ENCODE measurements at regions not wholly inside any gene's neighbourhood (a gene's known extent, or its start where the extent isn't known, plus 50 kb on each side); places are given as distances from the start of the nearest gene placed in this dataset.

- no peak for DNase-seq
These were observed 99.8 kb upstream of the MAP1B start for GRCh38 chr5:72007336-72008111.

DNA sequence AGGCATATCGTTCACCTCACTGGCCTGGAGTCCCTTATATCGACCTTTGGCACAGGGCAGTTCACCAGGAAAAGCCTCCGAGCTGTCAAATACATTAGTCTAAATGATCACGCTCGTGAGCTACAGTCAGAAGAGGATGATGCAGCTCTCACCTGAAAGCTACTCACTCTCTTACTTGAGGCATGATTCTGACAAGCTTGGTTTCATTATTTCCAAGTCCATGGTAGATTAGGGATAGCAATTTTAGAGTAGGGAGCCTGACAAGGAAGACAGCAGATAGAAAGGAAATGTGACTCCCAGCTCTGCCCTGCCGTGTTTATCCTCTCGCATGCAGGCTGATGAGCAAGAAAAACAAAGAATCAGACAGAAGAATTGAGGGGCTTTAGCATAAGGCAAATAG is 98.0 kb upstream of the MAP1B start:
- no peak for DNase-seq

DNA sequence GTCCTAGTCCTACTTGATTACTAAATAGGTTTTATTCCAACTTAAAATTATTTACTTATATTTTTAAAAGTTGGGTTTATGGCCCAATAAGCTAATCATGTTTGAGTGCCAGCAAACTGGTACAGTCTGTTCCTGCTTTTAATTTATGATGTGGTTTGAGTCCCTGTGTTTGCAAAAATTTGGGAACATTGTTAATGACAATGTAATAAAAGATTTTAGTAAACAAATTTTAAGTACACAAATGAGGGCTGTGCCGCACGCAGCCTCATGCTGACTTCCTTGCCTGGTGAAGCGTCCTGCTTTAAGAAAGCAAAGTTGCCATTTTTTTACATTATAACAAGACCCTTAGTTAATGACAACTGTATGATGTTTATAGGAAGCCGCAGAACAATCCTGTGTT is 96.8 kb upstream of the MAP1B start:
- DNase-seq = no peak

DNA sequence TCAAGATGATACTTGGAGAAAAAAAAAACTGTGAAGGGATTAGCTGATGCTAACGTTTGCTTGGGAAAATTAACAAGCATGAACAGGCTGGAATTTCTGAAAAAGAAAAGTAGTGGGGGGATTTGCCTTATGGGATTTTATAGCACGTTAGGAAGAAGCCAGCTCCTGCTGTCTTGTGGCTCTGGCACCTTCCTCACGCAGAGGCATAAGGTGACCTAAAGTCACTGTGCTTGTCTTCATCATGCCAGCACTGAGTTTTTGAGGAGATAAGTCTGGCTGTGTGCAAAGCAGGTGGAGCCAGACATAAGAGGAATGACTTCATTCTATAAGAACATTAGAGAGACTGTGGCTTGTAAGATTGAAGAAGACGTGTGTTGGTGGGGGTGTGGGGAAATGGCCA is 94.4 kb upstream of the MAP1B start:
- DNase-seq = no peak

GRCh38 chr5:72013766-72014624 is 93.3 kb upstream of the MAP1B start:
- peak; percentile 78 for DNase-seq

DNA sequence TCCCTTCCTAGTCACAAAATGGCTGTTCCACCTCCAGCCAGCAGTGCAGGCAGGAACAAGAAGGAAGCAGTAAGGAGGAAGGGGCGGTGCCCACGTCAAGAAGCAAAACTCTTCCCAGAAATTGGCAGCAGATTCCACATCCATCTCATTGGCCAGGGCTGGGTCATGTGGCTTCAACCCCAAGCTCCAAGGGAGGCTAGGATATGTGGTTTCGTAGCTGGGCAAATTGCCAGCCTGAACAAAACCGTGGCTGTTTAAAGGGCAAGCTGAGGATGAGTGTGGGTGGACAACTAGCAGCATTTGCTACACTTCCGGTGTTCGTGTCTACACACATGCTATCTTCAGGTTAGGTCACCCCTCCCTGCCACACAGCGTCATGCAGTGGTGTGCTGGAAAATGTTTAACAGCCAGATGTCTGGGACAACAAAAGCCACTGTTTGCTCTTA is 92.1 kb upstream of the MAP1B start:
- DNase-seq = no peak

DNA sequence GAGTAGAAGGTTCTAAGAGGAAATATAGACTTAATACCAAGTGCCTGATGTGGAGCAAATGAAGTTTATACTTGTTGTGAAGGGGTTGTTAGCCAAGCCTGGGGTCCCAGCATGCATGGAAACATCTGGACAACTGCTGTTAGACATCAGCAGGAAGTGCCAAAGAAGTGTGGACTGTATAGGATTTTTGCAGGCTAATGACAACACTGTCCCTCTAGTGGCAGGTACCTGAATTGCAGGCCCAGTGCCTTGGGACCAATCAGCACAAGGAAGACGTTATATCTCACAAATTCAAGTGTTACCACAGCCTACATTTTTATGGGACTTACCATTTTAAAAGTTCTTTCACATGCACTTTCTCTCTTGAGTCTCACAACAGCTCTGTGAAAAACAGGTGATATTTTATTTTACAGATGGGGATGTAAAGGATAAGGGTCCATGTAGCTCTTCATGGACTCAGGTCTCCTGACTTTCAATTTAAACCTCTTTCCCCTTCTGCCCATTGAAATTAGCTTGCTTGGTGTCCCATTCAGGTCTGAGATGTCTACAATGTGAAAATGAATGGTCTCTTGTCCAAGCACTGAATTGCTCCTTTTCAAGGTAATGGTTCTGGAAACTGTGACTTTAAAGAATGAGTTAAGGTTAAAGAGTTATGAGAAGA is 89.0 kb upstream of the MAP1B start:
- no peak for DNase-seq

DNA sequence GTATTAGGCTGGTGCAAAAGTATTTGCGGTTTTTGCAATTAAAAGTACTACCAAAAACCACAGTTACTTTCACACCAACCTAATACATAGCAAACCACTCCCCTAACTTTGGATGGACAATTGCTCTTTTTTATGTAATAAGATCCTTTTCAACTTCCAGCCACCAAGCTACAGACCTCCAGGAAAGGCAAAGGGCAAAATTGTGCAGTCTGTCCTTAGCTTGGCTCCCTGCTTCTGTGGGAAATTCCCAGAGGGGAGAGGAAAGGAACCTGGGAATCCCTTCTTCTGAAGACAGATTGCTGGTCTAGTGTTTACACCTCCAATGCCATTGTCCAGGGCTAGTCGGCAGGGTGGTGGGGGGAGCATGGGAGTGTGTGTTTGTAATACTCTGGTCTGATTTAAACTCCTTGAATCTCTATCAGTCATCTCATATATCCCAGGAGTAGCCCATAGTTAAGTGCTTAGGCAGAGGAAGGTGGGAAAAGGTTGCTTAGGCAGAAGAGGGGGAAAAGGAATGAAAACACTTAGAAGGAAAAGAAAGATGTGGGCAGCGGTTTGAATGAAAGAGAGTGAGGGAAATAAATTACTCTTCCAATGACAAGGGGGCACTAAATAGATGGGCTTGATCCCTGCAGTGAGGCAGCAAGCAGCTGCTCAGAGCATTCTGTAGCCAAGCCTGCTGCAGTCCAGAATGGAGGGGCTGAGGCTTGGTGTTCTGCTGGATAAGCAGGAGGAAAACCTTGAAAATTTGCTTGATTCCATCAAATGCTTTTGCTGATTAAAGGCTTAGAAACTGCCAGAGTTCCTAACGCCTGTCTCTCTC is 86.9 kb upstream of the MAP1B start:
- no peak for DNase-seq

DNA sequence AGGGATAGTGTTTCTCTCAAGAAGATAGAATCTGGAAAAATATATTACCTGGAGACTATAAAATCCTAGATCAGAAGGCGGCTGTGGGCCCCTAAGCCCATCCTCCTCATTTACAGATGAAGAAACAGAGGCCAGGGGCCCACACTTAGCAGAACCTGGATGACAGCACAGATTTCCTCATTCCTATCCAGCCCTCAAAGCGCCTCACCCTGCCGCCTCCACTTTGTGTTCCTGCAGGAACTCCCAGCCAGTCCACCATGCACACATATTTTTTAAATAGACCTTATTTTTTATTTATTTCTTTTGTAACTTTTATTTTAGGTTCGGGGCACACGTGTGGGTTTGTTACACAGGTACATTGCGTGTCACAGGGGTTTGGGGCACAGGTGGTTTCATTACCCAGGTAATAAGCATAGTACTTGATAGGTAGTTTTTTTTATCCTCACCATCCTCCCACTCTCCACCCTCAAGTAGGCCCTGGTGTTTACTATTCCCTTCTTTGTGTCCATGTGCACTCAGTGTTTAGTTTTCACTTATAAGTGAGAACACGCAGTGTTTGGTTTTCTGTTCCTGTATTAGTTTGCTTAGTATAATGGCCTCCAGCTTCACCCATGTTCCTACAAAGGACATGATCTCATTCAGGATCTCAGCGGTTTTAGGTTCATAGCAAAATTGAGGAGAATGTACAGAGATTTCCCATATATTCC is 85.5 kb upstream of the MAP1B start:
- DNase-seq = no peak

GRCh38 chr5:72028382-72028781 is 78.9 kb upstream of the MAP1B start:
- DNase-seq = no peak

DNA sequence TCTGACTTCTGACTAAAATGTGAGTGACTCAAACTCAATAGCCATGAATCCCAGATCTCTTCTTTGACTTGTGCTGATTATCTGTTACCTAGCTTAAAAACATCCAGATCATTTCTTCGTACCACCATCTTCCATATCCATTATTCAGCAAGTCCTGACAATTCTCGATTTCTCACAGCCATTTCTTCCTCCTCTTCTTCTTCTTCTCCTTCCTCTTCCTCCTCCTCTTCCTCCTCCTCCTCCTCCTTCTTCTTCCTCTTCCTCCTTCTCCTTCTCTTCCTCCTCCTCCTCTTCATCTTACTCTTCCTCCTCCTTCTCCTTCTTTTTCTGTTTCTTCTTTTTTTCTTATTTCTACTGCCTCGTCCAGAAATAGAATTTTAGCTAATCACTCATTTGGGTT is 77.0 kb upstream of the MAP1B start:
- DNase-seq = no peak

DNA sequence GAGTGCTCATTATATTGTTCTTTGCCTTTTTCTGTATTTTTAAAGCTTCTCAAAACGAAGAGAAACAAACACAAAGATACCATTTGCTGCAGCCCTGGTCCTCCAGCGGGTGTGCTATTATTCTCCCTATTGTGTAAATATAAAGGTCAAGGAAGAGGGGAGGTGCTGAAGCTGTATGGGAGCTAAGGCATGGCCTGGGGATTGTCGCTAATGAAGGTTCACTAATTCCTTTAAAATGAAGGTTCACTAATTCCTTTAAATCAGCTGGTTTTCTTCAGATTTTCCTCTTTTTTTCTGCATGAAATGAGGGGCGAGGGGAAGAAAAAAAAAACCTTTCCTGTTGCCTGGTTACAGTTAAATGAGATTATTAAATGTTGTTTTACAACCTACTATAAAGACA is 74.5 kb upstream of the MAP1B start:
- DNase-seq = no peak

- no peak for DNase-seq
These were observed 72.5 kb upstream of the MAP1B start for GRCh38 chr5:72034770-72035169.

DNA sequence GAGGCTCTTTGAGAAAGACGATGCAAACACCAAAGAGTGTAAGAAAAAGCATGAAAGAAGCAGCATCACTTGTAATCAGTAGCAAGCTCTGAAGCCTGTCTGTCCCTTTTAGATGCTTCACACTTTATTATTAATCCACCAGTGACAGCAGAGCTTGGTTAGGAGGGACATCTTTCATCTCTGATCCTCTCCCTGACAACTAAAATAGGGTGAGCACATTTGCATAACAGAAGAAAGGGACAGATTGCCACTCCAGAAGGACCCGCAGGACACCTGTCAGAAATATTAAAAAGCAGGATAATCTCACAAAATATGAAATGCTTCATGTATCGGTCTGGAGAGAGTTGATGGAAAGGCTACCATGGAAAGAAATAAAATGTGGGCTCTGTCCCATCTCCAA is 71.4 kb upstream of the MAP1B start:
- no peak for DNase-seq

DNA sequence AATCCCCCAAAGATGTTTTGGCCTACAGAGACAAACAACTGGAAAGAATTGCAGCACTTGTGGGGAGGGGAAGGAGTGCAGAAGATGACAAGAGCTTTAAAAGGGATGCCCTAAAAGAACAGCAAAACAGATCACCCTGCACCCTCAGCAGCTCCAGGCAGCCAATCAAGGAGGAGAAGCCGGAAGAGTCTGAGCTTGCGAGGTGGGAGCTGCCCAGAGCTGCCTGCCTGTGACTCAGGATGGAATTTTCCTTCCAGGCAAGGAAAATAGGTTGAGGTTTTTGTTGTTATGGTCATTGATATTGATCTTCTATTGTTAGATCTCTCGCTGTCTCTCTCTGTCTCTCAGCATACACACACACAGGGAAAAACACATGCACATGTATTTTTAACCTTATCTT is 70.3 kb upstream of the MAP1B start:
- no peak for DNase-seq

DNA sequence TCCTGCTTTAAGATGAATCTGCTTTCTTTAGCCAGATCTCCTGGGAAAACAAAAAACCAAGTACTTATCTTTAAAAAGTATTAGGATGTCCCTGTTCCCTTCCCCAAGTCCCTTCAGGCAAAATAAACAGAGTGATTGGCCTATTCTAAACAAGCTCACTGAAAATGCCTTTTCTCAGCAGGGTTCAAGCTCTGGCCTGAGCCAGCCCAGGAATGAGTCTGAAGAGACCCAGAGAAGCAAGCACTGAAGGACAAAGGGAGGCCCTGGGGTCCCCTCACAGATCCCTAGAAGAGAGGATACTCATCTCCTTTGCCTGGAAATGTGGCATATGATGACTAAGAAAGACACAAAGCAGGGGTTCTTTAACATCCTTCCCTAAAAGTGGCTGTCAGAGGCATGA is 66.8 kb upstream of the MAP1B start:
- DNase-seq = no peak

GRCh38 chr5:72041654-72042053 is 65.6 kb upstream of the MAP1B start:
- DNase-seq = no peak

- DNase-seq = no peak
These were observed 65.2 kb upstream of the MAP1B start for GRCh38 chr5:72042097-72042496.

DNA sequence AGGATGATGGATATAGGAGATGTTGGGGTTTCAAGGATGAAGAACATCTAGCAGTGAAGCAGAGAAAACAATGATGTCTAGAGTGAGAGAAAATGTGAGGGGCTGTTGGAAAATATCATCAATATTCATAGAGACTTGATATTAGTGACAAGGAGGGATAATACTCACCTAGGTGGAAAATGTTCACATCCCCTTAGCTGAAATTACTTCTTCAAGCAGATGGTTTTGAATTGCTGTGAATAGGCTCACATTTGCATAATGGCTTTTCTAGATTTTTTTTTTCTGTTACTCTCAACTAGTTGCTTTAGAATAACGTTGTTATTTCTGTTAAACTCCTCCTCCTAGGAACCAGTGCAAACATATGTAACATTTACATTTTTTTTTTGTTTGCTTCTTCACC is 61.6 kb upstream of the MAP1B start:
- DNase-seq = no peak

DNA sequence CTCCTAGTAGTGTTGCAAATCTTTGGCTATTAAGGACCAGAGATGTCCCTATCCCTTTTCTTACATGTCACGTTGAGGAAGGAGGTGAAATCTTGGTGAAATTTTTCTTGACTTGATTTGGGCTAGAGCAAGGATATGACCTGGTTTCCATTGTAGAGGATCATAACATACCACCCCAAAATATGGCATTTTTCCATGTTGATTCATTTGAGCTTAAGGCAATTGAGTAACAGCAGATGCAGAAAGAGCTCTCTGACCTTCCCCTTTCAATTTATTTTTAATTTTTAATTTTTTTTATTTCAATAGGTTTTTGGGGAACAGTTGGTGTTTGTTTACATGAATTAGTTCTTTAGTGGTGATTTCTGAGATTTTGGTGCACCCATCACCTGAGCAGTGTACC is 61.2 kb upstream of the MAP1B start:
- no peak for DNase-seq

DNA sequence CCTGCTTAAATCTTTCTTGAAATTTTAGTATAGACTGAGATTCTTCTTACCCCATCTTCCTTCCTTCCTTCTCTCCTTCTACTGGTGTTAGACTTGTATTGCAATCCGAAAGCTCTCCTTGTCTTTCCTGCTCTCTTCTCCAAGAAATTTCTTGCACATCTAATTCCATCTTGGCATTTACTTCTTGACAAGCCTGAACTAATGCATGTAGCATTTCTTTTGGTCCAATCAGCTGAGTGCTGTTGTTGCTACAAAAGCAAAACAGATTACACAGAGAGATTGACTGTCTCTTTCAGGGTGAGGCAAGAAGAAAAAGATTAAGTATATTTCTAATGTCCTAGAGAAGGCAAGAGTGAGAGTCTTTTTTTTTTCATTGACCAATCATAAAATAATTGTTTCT is 51.6 kb upstream of the MAP1B start:
- DNase-seq = no peak

Data from hindlimb muscle (tissue), 1 donor.